ENCODE measurements at regions not wholly inside any gene's neighbourhood (a gene's known extent, or its start where the extent isn't known, plus 50 kb on each side); places are given as distances from the start of the nearest gene placed in this dataset.
"Not testable (repeated sequence)": the region's sequence is repeated elsewhere in the genome, so short reads cannot be mapped to it uniquely, and the experiment has no call there.

DNA sequence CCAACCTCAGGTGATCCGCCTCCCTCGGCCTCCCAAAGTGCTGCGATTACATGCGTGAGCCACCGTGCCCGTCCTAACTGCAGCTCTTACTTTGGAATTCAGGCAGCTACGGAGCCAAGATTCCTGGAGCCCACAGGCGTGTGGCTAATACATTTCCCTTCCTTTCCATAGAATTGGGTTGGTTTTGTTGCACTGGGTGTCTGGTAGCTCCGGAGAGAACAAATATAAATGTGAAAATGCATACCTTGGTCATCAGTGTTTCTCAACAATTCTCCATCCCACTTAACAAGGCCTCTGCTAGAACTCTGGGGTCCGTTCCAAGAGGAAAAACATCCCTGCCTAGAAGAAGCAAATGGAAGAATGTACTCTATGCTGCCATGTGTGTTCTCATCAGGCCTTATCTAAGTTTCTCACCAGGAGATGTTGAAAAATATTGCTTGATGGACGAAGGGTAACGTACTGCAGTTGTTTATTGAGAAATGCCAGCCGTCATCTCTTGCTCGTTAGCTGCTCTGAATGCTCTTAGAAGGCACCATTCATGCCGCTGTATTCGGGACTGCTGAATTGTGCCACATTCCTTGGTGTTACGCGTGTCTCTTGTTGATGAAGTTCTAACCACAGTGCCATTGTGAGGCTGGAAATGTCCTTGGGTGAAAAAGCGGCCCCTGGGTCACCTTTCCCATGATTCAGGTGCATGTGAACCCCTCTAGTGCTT lies 50.5 kb upstream of the CD99 start:
- intact Hi-C loops (cut with DNase I; ENCODE audit: low total_unique reads) = no loop called here
- WGBS, 2 donors = 95 to 96% methylated on average over 19 of the region's 19 CpGs
- TF ChIP-seq POLR2A (IDR thresholded peaks at IDR 0.05) = no peak
- TF ChIP-seq, protein P1, sequence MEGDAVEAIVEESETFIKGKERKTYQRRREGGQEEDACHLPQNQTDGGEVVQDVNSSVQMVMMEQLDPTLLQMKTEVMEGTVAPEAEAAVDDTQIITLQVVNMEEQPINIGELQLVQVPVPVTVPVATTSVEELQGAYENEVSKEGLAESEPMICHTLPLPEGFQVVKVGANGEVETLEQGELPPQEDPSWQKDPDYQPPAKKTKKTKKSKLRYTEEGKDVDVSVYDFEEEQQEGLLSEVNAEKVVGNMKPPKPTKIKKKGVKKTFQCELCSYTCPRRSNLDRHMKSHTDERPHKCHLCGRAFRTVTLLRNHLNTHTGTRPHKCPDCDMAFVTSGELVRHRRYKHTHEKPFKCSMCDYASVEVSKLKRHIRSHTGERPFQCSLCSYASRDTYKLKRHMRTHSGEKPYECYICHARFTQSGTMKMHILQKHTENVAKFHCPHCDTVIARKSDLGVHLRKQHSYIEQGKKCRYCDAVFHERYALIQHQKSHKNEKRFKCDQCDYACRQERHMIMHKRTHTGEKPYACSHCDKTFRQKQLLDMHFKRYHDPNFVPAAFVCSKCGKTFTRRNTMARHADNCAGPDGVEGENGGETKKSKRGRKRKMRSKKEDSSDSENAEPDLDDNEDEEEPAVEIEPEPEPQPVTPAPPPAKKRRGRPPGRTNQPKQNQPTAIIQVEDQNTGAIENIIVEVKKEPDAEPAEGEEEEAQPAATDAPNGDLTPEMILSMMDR (IDR thresholded peaks at IDR 0.05) = no peak
- no peak overlapping the region for H3K4me3 ChIP-seq (ENCODE audit: low read depth, poor library complexity, severe bottlenecking)
- DNase-seq (ENCODE audit: low spot score in 2 of 2) = peak in 1 of 2 donors; percentile 3

DNA sequence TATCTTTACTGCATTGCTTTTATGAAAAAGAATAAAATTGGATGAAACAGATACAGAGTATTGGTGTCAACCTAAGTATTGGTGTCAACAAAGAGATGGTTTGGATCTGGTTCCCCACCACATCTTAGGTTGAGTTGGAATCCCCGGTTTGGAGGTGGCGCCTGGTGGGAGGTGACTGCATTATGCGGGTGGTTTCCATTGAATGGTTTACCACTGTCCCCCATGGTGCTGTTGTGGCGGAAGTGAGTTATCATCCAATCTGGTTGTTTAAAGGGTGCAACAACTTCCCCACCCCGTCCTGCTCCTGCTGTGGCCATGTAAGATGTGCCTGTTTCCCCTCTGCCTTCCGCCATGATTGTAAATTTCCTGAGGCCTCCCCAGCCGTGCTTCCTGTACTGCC lies 52.8 kb upstream of the CD99 start:
- H3K4me3 ChIP-seq (ENCODE audit: low read depth, poor library complexity, severe bottlenecking) = no peak overlapping the region
- WGBS, 2 donors = 81 to 91% methylated on average over 7 of the region's 7 CpGs
- intact Hi-C loops (cut with DNase I; ENCODE audit: low total_unique reads) = no loop called here
- no peak for DNase-seq (ENCODE audit: low spot score in 2 of 2)
- TF ChIP-seq, protein P1 (IDR thresholded peaks at IDR 0.05) = no peak
- no peak for TF ChIP-seq POLR2A (IDR thresholded peaks at IDR 0.05)

DNA sequence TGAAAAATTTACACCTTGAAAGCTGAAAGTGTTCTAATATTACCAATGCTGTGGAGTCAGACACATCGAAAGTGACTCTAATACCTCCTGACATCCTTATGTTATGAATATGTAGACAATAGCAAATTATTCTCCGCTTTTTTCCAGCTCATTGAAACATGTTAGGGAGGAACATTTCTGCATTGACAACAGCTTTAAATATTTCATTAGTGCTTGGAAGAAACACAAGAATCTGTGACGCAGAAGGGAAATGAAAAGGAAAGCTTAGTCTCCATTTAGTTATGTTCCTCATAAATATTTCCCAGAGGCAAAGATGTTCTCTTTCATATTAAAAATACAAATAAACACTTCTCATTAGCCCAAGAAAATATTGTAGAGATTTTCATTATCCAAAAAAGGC lies 55.8 kb upstream of the CD99 start:
- no peak overlapping the region for H3K4me3 ChIP-seq (ENCODE audit: low read depth, poor library complexity, severe bottlenecking)
- 60 to 69% methylated on average over 3 of the region's 3 CpGs for WGBS, 2 donors
- no peak for DNase-seq (ENCODE audit: low spot score in 2 of 2)
- intact Hi-C loops (cut with DNase I; ENCODE audit: low total_unique reads) = no loop called here
- TF ChIP-seq, protein P1 (IDR thresholded peaks at IDR 0.05) = no peak
- TF ChIP-seq POLR2A (IDR thresholded peaks at IDR 0.05) = no peak

DNA sequence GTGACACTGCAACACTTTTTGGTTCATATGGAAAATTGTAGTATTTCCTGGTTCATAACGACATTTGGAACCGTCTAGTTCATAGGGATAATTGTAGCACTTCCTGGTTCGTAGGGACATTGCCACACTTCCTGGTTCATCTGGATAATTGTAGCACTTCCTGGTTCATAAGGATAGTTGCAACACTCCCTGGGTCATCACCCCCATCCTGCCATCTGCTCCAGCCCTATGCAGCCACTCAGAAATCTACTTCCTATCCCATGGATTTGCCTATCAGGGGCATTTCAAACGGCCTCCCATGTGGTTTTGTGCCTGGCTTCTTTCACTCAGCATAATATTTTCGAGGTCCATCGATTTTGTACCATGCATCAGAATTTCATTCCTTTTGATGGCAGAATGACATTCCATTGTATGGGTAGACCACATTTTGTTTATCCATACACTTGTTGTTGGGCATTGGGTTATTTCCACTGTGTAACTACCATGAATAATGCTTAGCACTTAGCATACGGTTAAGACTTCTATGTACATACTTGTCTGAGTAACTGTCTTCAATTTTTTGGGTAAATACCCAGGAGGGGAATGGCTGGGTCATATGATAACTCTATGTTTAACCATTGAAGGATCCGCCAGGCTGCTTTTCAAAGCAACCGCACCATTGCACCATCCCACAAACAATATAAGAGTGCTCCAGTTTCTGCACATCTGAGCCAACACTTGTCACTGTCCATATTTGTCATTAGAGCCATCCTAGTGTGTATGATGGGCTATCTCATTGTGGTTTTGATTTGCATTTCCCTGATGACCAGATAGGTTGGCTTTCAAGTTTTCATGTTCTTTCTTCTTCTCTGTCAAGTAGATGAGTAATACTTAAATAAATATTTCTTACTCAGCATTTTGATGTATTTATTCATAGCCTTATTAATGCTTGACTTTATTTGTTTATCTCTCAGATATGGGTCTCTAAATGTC lies 58.3 kb upstream of the CD99 start:
- H3K4me3 ChIP-seq (ENCODE audit: low read depth, poor library complexity, severe bottlenecking) = no peak overlapping the region
- WGBS, 2 donors = 90 to 91% methylated on average over 9 of the region's 9 CpGs
- no peak for TF ChIP-seq POLR2A (IDR thresholded peaks at IDR 0.05)
- TF ChIP-seq, protein P1 (IDR thresholded peaks at IDR 0.05) = no peak
- intact Hi-C loops (cut with DNase I; ENCODE audit: low total_unique reads) = no loop called here
- no peak for DNase-seq (ENCODE audit: low spot score in 2 of 2)

DNA sequence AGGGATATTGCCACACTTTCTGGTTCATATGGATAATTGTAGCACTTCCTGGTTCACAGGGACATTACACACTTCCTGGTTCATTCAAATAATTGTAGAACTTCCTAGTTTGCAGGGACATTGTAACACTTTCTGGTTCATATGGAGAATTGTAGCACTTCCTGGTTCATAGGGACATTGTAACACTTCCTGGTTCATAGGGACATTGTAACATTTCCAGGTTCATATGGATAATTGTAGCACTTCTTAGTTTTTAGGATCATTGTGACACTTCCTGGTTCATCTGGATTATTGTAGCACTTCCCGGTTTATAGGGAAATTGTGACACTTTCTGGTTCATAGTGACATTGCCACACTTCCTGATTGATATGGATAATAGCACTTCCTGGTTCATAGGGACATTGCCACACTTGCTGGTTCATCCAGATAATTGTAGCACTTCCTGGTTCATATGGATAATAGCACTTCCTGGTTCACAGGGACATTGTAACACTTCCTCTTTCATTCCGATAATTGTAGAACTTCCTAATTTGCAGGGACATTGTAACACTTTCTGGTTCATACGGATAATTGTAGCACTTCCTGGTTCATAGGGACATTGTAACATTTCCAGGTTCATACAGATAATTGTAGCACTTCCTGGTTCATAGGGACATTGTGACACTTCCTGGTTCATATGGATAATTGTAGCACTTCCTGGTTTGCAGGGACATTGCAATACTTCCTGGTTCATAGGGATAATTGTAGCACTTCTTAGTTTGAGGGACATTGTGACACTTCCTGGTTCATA lies 59.2 kb upstream of the CD99 start:
- WGBS, 2 donors = 49 to 57% methylated on average over 3 of the region's 3 CpGs
- intact Hi-C loops (cut with DNase I; ENCODE audit: low total_unique reads) = no loop called here

DNA sequence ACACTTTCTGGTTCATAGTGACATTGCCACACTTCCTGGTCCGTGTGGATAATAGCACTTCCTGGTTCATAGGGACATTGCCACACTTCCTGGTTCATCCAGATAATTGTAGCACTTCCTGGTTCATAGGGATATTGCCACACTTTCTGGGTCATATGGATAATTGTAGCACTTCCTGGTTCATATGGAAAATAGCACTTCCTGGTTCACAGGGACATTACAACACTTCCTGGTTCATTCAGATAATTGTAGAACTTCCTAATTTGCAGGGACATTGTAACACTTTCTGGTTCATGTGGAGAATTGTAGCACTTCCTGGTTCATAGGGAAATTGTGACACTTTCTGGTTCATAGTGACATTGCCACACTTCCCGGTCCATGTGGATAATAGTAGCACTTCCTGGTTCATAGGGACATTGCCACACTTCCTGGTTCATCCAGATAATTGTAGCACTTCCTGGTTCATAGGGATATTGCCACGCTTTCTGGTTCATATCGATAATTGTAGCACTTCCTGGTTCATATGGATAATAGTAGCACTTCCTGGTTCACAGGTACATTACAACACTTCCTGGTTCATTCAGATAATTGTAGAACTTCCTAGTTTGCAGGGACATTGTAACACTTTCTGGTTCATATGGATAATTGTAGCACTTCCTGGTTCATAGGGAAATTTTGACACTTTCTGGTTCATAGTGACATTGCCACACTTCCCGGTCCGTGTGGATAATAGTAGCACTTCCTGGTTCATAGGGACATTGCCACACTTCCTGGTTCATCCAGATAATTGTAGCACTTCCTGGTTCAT lies 60.0 kb upstream of the CD99 start:
- DNase-seq (ENCODE audit: low spot score in 2 of 2); intact Hi-C loops (cut with DNase I; ENCODE audit: low total_unique reads); H3K4me3 ChIP-seq (ENCODE audit: low read depth, poor library complexity, severe bottlenecking): not testable (repeated sequence)
- 84 to 85% methylated on average over 6 of the region's 6 CpGs for WGBS, 2 donors

More for the DNA sequence above, 59.2 kb upstream of the CD99 start:
- no peak for TF ChIP-seq POLR2A (IDR thresholded peaks at IDR 0.05)
- TF ChIP-seq, protein P1 (IDR thresholded peaks at IDR 0.05) = no peak
- H3K4me3 ChIP-seq (ENCODE audit: low read depth, poor library complexity, severe bottlenecking) = no peak overlapping the region
- DNase-seq (ENCODE audit: low spot score in 2 of 2) = peak in 1 of 2 donors; percentile 2

DNA sequence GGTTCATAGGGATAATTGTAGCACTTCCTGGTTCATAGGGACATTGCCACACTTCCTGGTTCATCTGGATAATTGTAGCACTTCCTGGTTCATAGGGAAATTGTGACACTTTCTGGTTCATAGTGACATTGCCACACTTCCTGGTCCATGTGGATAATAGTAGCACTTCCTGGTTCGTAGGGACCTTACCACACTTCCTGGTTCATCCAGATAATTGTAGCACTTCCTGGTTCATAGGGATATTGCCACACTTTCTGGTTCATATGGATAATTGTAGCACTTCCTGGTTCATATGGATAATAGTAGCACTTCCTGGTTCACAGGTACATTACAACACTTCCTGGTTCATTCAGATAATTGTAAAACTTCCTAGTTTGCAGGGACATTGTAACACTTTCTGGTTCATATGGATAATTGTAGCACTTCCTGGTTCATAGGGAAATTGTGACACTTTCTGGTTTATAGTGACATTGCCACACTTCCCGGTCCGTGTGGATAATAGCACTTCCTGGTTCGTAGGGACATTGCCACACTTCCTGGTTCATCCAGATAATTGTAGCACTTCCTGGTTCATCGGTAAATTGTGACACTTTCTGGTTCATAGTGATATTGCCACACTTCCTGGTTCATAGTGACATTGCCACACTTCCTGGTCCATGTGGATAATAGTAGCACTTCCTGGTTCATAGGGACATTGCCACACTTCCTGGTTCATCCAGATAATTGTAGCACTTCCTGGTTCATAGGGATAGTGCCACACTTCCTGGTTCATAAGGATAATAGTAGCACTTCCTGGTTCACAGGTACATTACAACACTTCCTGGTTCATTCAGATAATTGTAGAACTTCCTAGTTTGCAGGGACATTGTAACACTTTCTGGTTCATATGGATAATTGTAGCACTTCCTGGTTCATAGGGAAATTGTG lies 60.8 kb upstream of the CD99 start:
- H3K4me3 ChIP-seq (ENCODE audit: low read depth, poor library complexity, severe bottlenecking); intact Hi-C loops (cut with DNase I; ENCODE audit: low total_unique reads): not testable (repeated sequence)
- WGBS, 2 donors = 63 to 81% methylated on average over 5 of the region's 5 CpGs
- peak in 1 of 2 donors; percentile 34 for DNase-seq (ENCODE audit: low spot score in 2 of 2)

Measured in lower leg skin (tissue), 4 donors.